GM23248 (cell line): ENCODE measurements at regions not wholly inside any gene's neighbourhood (a gene's known extent, or its start where the extent isn't known, plus 50 kb on each side); places are given as distances from the start of the nearest gene placed in this dataset.
"Not testable (repeated sequence)": the region's sequence is repeated elsewhere in the genome, so short reads cannot be mapped to it uniquely, and the experiment has no call there.

Source experiments
- DNase-seq: peaks from one replicate; pipeline ENCODE4 v3.0.0-alpha.2; 2015
- H2AFZ ChIP-seq: fragments of 200-600 bp; sonication (generic); 2 replicates; pipeline ENCODE4 v1.6.1; 2016; ENCODE audit warnings: antibody characterized with exemption
- H3F3A ChIP-seq: fragments of 200-600 bp; sonication (generic); 2 replicates; pipeline ENCODE4 v1.6.1; 2016; ENCODE audit warnings: mild to moderate bottlenecking, antibody characterized with exemption, mixed run types; ENCODE audit not compliant: insufficient read depth
- H3K27ac ChIP-seq: fragments of 200-600 bp; sonication (generic); 2 replicates; pipeline ENCODE4 v1.5.1; 2016; ENCODE audit warnings: mild to moderate bottlenecking
- H3K27me3 ChIP-seq: fragments of 200-600 bp; sonication (generic); replicated peaks from 2 replicates; pipeline ENCODE4 v1.6.1; 2016; ENCODE audit warnings: mild to moderate bottlenecking; ENCODE audit not compliant: insufficient read depth
- H3K36me3 ChIP-seq: fragments of 200-600 bp; sonication (generic); 2 replicates; pipeline ENCODE4 v1.6.1; 2016; ENCODE audit warnings: low read depth, mild to moderate bottlenecking
- H3K4me1 ChIP-seq: fragments of 200-600 bp; sonication (generic); 2 replicates; pipeline ENCODE4 v1.6.1; 2016; ENCODE audit warnings: mild to moderate bottlenecking; ENCODE audit not compliant: insufficient read depth
- H3K4me2 ChIP-seq: fragments of 200-600 bp; sonication (generic); one replicate; pipeline ENCODE4 v1.6.1; 2016; ENCODE audit warnings: mild to moderate bottlenecking; ENCODE audit not compliant: unreplicated experiment
- H3K4me3 ChIP-seq: fragments of 200-600 bp; sonication (generic); 2 replicates; pipeline ENCODE4 v1.5.1; 2016; ENCODE audit warnings: mild to moderate bottlenecking
- H3K79me2 ChIP-seq: fragments of 200-600 bp; sonication (generic); 2 replicates; pipeline ENCODE4 v1.6.1; 2016; ENCODE audit warnings: mild to moderate bottlenecking; ENCODE audit not compliant: insufficient read depth
- H3K9ac ChIP-seq: fragments of 200-600 bp; sonication (generic); 2 replicates; pipeline ENCODE4 v1.6.1; 2016; ENCODE audit warnings: mild to moderate bottlenecking
- H3K9me2 ChIP-seq: fragments of 200-600 bp; sonication (generic); 2 replicates; pipeline ENCODE4 v1.6.1; 2016; ENCODE audit warnings: mixed run types, mild to moderate bottlenecking, moderate library complexity; ENCODE audit not compliant: insufficient read depth
- H3K9me3 ChIP-seq: fragments of 200-600 bp; sonication (generic); one replicate; pipeline ENCODE4 v1.6.1; 2017; ENCODE audit warnings: low read depth
- H4K20me1 ChIP-seq: fragments of 200-600 bp; sonication (generic); 2 replicates; pipeline ENCODE4 v1.6.0; 2016; ENCODE audit not compliant: insufficient read depth
- EZH2 ChIP-seq: fragments of 200-600 bp; sonication (generic); IDR thresholded peaks from 2 replicates; pipeline ENCODE4 v1.6.1; 2018; ENCODE audit warnings: antibody characterized with exemption, mild to moderate bottlenecking; ENCODE audit not compliant: insufficient read depth, poor library complexity, severe bottlenecking
- EZH2phosphoT487 ChIP-seq: fragments of 200-600 bp; sonication (generic); IDR thresholded peaks from 2 replicates; pipeline ENCODE4 v1.6.1; 2018; ENCODE audit warnings: antibody characterized with exemption, moderate library complexity, mild to moderate bottlenecking, low read depth; ENCODE audit not compliant: insufficient read depth
- WGBS, 2 experiments: methylation state at CpG; one replicate each; pipeline ENCODE4 v1.1.6; 2015 to 2017; ENCODE audit warnings: low lambda C conversion rate in 2 of 2, low coverage in 1 of 2; ENCODE audit errors: missing lambda C conversion rate in 2 of 2; 5-methylcytosine and 5-hydroxymethylcytosine counted together
- in situ Hi-C: fragments of 300-500 bp; cut with MboI; formaldehyde crosslinking; loops from 2 replicates; pipeline ENCODE4 v1.15.0; 2020

- Histone ChIP-seq H3K4me2 (no peak overlapping the region), H3K79me2 (no peaks in the 10 kb centered on the region), H3K9ac (no peak overlapping the region), H3K27ac (no peak overlapping the region), H2AFZ (no peak overlapping the region), H3K36me3 (no peaks in the 10 kb centered on the region), H3K9me3 (no peaks in the 10 kb centered on the region), H3K9me2 (no peaks in the 10 kb centered on the region), H4K20me1 (no peaks in the 10 kb centered on the region), H3K27me3 (no peaks in the 10 kb centered on the region), H3F3A (no peaks in the 10 kb centered on the region), H3K4me1 (no peaks in the 10 kb centered on the region), H3K4me3 (no peak overlapping the region)
- no peak for DNase-seq
- TF ChIP-seq EZH2phosphoT487 (no peak), EZH2 (no peak)
- in situ Hi-C loops, result no loop called here
These were observed 206.8 kb downstream of the TXNL1 start for GRCh38 chr18:56431551-56431950.

- in situ Hi-C loops, result no loop called here
- H3K9ac ChIP-seq, result no peak overlapping the region
- H4K20me1 ChIP-seq, result no peaks in the 10 kb centered on the region
- H3K27ac ChIP-seq, result no peak overlapping the region
- TF ChIP-seq EZH2phosphoT487 (no peak), EZH2 (no peak)
- no peaks in the 10 kb centered on the region for H3K9me2 ChIP-seq
- no peaks in the 10 kb centered on the region for H3K4me1 ChIP-seq
- H3K4me3 ChIP-seq, result no peak overlapping the region
- no peak overlapping the region for H3K4me2 ChIP-seq
- H3K36me3 ChIP-seq, result no peaks in the 10 kb centered on the region
- H3K9me3 ChIP-seq, result no peaks in the 10 kb centered on the region
- no peaks in the 10 kb centered on the region for H3K79me2 ChIP-seq
- H2AFZ ChIP-seq, result no peak overlapping the region
- peak; percentile 5 for DNase-seq
- H3F3A ChIP-seq, result no peaks in the 10 kb centered on the region
- no peaks in the 10 kb centered on the region for H3K27me3 ChIP-seq
These were observed 214.8 kb downstream of the TXNL1 start for GRCh38 chr18:56423626-56424025.

GRCh38 chr18:56421647-56422046, 216.7 kb downstream of the TXNL1 start:
- Histone ChIP-seq H3F3A (no peaks in the 10 kb centered on the region), H3K79me2 (no peaks in the 10 kb centered on the region), H2AFZ (no peak overlapping the region), H3K4me1 (no peaks in the 10 kb centered on the region), H3K4me2 (no peak overlapping the region), H3K27ac (no peak overlapping the region), H3K36me3 (no peaks in the 10 kb centered on the region), H4K20me1 (no peaks in the 10 kb centered on the region), H3K9ac (no peak overlapping the region), H3K9me2 (no peaks in the 10 kb centered on the region), H3K4me3 (no peak overlapping the region), H3K9me3 (no peaks in the 10 kb centered on the region), H3K27me3 (no peaks in the 10 kb centered on the region)
- DNase-seq, result no peak
- WGBS, 2 experiments, result 61 to 76% methylated on average over 2 of the region's 2 CpGs
- TF ChIP-seq EZH2, result no peak
- no peak for TF ChIP-seq EZH2phosphoT487
- in situ Hi-C loops, result no loop called here

- H3K36me3 ChIP-seq, H3K27ac ChIP-seq: not testable (repeated sequence)
These were observed 217.5 kb downstream of the TXNL1 start for GRCh38 chr18:56420868-56421267.

GRCh38 chr18:56414357-56414756, 224.0 kb downstream of the TXNL1 start:
- in situ Hi-C loops, result no loop called here
- 78 to 79% methylated on average over 2 of the region's 2 CpGs for WGBS, 2 experiments
- H3K27ac ChIP-seq, result no peak overlapping the region
- TF ChIP-seq EZH2phosphoT487 (no peak), EZH2 (no peak)
- H3F3A ChIP-seq, result no peaks in the 10 kb centered on the region
- no peak overlapping the region for H3K9ac ChIP-seq
- no peaks in the 10 kb centered on the region for H3K9me3 ChIP-seq
- no peak overlapping the region for H3K4me3 ChIP-seq
- H3K79me2 ChIP-seq, result no peaks in the 10 kb centered on the region
- no peaks in the 10 kb centered on the region for H3K4me1 ChIP-seq
- no peak overlapping the region for H2AFZ ChIP-seq
- H3K9me2 ChIP-seq, result no peaks in the 10 kb centered on the region
- no peak overlapping the region for H3K4me2 ChIP-seq
- H3K36me3 ChIP-seq, result no peaks in the 10 kb centered on the region
- DNase-seq, result no peak
- H3K27me3 ChIP-seq, result no peaks in the 10 kb centered on the region
- no peaks in the 10 kb centered on the region for H4K20me1 ChIP-seq

More at GRCh38 chr18:56420868-56421267, 217.5 kb downstream of the TXNL1 start:
- H3K79me2 ChIP-seq, H3K4me1 ChIP-seq, DNase-seq, H3K4me3 ChIP-seq, H3K27me3 ChIP-seq, in situ Hi-C loops, H3K9me3 ChIP-seq, H3K9ac ChIP-seq, H2AFZ ChIP-seq, H3K4me2 ChIP-seq, H3K9me2 ChIP-seq, H3F3A ChIP-seq, H4K20me1 ChIP-seq: not testable (repeated sequence)
- WGBS, 2 experiments, result 90 to 91% methylated on average over 5 of the region's 5 CpGs
